Brain microvascular endothelial cell (primary cell): ENCODE measurements at regions not wholly inside any gene's neighbourhood (a gene's known extent, or its start where the extent isn't known, plus 50 kb on each side); places are given as distances from the start of the nearest gene placed in this dataset.
A peak's percentile ranks its signal among the peaks of the same experiment; 100 is the strongest.

Source experiments
- DNase-seq: peaks from one replicate; pipeline ENCODE4 v3.0.0-alpha.2; 2020
- H3K27ac ChIP-seq: fragments of 250-450 bp; sonication (Bioruptor Pico); 2 replicates; pipeline ENCODE4 v1.5.1; 2020; ENCODE audit warnings: mild to moderate bottlenecking, moderate library complexity
- H3K27me3 ChIP-seq: fragments of 250-450 bp; sonication (Bioruptor Pico); replicated peaks from 2 replicates; pipeline ENCODE4 v1.5.1; 2020; ENCODE audit warnings: mild to moderate bottlenecking
- H3K36me3 ChIP-seq: fragments of 250-450 bp; sonication (Bioruptor Pico); replicated peaks from 2 replicates; pipeline ENCODE4 v1.5.1; 2020; ENCODE audit warnings: mild to moderate bottlenecking
- H3K4me3 ChIP-seq: 2 replicates; pipeline ENCODE4 v1.5.1; 2011; ENCODE audit warnings: low read depth, mild to moderate bottlenecking, control low read depth, low read length, moderate library complexity
- CTCF ChIP-seq: IDR thresholded peaks from 2 replicates; pipeline ENCODE4 v1.5.1; 2011; ENCODE audit warnings: low read depth, mild to moderate bottlenecking, moderate library complexity, low read length, control low read depth, inconsistent platforms; ENCODE audit errors: missing control alignments
- in situ Hi-C: cut with HindIII; loops from 2 replicates; pipeline ENCODE4 v1.10.0; 2017; ENCODE audit warnings: low sequenced_read_pairs, low pct_ligation_motif_present

GRCh38 chr11:17132654-17133053 is 55.2 kb upstream of the RPS13 start:
- in situ Hi-C loops: no loop called here
- Histone ChIP-seq H3K4me3 (no peak overlapping the region), H3K27me3 (no peaks in the 10 kb centered on the region), H3K27ac (no peak overlapping the region), H3K36me3 (peaks cover 13% of the 10 kb centered on the region)
- no peak for TF ChIP-seq CTCF
- no peak for DNase-seq

GRCh38 chr11:17129003-17129402 is 51.5 kb upstream of the RPS13 start:
- no peak for TF ChIP-seq CTCF
- in situ Hi-C loops: no loop called here
- Histone ChIP-seq H3K27ac (no peak overlapping the region), H3K4me3 (no peak overlapping the region), H3K27me3 (no peaks in the 10 kb centered on the region), H3K36me3 (peaks cover 8% of the 10 kb centered on the region)
- DNase-seq: peak; percentile 37
